GM19035 (cell line): ENCODE measurements at regions not wholly inside any gene's neighbourhood (a gene's known extent, or its start where the extent isn't known, plus 50 kb on each side); places are given as distances from the start of the nearest gene placed in this dataset.
"Not testable (repeated sequence)": the region's sequence is repeated elsewhere in the genome, so short reads cannot be mapped to it uniquely, and the experiment has no call there.

ENCODE experiments used
- ATAC-seq: cut with Tn5 transposase; IDR thresholded peaks from one replicate; pipeline ENCODE4 v1.9.1; 2021; ENCODE audit not compliant: unreplicated experiment

DNA sequence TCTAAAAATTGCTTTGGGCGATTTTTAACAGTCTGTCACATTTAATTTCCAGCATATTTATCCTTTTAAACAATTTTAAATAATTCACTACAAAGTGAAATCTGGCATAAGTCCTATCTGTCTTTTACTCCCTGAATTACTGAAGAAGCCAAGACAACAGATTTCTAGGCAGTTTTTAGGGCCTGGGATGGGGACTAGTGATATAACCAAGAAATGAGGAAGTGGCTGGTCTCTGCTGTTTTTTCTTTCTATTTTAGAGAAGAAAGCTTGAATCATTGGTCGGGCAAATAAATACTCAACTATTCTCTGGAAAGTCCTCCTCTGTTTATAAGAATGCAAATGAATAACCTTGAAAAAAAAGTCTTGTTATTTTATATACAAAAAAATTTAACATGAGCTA lies 79.7 kb upstream of the SSBP2 start:
- no peak for ATAC-seq

GRCh38 chr5:81829242-81829641 lies 78.3 kb upstream of the SSBP2 start:
- no peak for ATAC-seq

GRCh38 chr5:81827500-81827899 lies 76.6 kb upstream of the SSBP2 start:
- no peak for ATAC-seq

DNA sequence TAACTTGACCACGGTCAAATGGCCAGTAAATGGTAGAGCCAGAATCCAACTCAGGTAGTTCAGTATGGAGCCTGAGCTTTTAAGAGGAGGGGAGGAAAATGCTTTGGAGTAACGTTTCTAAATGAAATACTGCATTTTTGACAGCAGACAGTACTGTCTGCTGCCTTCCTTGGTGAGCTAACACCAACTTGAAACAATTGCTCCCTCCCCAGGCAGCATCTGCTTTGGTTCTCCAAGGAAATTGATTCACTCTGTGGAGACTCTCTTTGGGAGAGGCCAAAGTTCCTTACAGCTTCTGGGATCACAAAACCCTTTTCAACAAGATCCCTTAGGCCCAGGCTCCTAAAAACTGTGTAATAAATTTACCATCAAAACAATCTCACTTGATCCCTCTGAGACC lies 75.2 kb upstream of the SSBP2 start:
- ATAC-seq = no peak

GRCh38 chr5:81825237-81825636 lies 74.3 kb upstream of the SSBP2 start:
- no peak for ATAC-seq

DNA sequence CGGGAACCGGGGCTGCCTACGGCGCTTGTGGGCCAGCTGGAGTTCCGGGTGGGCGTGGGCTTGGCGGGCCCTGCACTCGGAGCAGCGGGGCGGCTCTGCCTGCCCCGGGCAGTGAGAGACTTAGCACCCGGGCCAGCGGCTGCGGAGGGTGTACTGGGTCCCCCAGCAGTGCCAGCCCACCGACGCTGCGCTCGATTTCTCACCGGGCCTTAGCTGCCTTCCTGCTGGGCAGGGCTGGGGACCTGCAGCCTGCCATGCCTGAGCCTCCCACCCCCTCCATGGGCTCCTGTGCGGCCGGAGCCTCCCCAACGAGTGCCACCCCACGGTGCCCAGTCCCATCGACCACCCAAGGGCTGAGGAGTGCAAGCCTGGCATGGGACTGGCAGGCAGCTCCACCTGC lies 72.8 kb upstream of the SSBP2 start:
- not testable (repeated sequence) for ATAC-seq

DNA sequence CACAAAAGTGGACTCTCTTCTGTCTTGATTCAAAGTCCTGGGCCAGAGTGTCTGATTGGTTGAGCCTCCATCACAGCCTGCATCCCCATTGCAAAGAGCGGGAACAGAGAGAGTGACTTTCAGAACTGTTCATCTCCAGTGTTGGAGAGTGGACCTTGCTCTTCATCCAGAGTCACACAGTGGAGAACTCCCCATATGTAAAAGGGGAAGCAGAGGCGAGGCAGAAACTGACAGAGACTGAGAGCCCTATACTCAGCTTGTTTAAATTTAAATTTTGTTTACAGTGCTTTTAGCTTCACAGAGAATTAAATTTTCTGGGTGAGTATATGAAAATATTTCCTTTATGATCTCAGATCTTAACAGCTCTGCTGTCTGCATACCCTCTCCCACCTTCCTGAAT lies 70.0 kb upstream of the SSBP2 start:
- no peak for ATAC-seq

DNA sequence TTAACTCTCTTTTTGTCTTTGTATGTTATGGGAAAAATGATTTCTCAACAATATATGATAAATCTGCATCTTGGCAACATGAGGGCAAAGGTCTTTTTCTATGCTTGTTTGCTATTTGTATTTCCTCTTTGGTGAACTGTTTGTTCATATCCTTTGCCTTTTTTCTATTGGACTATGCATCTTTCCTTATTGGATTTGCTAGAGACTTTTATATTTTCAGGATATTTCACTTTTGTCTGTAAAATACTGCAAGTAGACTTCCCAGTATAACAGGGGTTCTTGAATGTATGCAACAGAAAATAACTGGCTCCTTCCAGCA lies 69.4 kb upstream of the SSBP2 start:
- no peak for ATAC-seq

DNA sequence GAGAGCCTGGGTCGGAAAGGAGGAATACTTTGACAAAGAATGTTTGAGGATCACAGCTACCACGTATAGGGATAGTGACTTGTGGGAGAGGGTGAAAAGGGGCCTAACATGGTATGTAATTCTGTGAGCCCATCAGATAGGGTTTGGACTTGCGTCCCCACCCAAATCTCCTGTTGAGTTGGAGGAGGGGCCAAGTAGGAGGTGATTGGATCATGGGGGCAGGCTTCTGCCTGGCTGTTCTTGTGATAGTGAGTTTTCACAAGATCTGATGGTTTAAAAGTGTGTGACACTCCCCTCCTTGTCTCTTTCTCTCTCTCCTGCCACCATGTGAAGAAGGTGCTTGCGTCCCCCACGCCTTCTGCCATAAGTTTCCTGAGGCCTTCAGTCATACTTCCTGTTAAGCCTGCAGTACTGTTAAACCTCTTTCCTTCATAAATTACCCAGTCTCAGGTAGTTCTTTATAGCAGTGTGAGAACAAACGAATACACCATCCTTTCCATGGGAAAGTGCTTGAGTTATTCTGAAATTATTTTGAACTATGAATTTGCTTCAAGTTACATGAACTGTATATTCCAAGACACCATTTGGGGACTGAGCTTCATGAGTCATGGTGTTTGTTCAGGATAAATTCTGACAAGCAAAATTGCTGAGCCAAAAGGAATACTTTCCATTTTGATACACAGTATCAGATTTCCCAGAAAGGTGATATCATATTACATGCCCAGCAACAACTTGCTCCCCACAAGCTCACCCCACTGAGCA lies 68.8 kb upstream of the SSBP2 start:
- no peak for ATAC-seq

DNA sequence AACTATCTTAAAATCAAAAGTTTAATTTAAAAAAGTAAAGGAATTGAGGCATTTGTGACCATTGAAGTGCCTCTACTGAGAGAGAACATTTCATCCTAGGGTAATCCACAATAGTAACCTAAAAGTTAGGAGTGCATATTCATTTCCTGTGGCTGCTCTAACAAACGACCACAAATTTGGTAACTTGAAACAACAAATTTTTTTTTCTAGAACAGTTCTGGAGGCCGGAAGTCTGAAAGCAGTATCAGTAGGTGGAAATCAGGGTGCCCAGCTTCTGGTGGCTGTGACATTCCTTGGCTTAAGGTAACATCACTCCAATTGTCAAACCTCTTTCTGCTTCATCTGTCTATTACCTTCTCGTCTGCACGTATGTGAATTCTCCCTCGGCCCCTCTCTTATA lies 67.1 kb upstream of the SSBP2 start:
- no peak for ATAC-seq

- ATAC-seq = no peak
Measured at GRCh38 chr5:81817086-81817485, 66.2 kb upstream of the SSBP2 start.

GRCh38 chr5:81815321-81815720 lies 64.4 kb upstream of the SSBP2 start:
- no peak for ATAC-seq

- no peak for ATAC-seq
Measured at GRCh38 chr5:81808106-81808505, 57.2 kb upstream of the SSBP2 start.

DNA sequence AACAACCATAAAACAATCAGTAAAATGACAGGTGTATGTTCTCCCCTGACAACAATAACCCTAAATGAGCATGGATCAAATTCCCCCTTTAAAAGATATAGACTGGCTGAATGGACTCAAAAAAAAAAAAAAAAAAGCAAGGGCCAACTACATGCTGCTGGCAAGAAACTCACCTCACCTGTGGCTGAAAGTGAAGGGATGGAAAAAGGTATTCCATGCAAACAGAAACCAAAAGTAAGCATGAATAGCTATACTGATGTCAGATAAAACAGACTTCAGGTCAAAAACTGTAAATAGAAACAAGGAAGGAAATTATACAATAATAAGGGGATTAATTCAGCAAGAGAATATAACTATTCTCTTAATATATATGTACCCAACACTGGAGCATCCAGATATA lies 54.2 kb upstream of the SSBP2 start:
- ATAC-seq = no peak

GRCh38 chr5:81803812-81804211 lies 52.9 kb upstream of the SSBP2 start:
- ATAC-seq = no peak

- ATAC-seq = no peak
Measured at GRCh38 chr5:81802625-81803024, 51.7 kb upstream of the SSBP2 start.

- no peak for ATAC-seq
Measured at GRCh38 chr5:81802020-81802419, 51.1 kb upstream of the SSBP2 start.

DNA sequence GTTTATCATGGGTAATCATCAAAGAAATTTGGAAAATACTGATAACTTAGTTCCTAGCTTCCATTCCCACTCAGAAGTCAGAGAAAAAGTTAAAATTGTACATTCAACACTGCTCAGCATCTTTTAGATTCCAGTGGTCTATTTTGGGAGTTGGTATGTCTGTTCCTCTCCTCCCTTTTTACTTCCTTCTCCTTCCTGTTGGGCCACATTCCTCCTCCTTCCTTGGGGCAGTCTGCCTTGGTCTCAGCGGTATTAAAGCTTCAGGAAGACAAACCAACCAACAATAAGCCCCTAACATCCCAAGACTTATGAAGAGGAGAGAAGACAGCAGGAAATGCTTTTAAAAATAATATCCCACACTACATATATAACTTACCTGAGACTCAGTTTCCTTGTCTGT lies 49.9 kb upstream of the SSBP2 start:
- ATAC-seq = no peak
